ENCODE measurements at regions not wholly inside any gene's neighbourhood (a gene's known extent, or its start where the extent isn't known, plus 50 kb on each side); places are given as distances from the start of the nearest gene placed in this dataset.

- 85% methylated on average over 9 of the region's 10 CpGs for WGBS (ENCODE audit: missing lambda C conversion rate)
- TF ChIP-seq EHF (CRISPR knock-in tag; IDR thresholded peaks at IDR 0.05) (no peak), PHF8 (IDR thresholded peaks at IDR 0.05; ENCODE audit: borderline replicate concordance, low read depth) (no peak), CBX2 (IDR thresholded peaks at IDR 0.05; ENCODE audit: borderline replicate concordance, low read depth) (no peak), RARB (CRISPR knock-in tag; IDR thresholded peaks at IDR 0.05) (no peak), TFCP2L1 (CRISPR knock-in tag; IDR thresholded peaks at IDR 0.05) (no peak), NFE2L2 (conservative IDR thresholded peaks at IDR 0.05; ENCODE audit: low read length) (no peak), ZSCAN20 (CRISPR knock-in tag; IDR thresholded peaks at IDR 0.05) (no peak), PBX3 (IDR thresholded peaks at IDR 0.05) (no peak), MYC (IDR thresholded peaks at IDR 0.05; ENCODE audit: borderline replicate concordance, low read length) (no peak), MAZ (IDR thresholded peaks at IDR 0.05; ENCODE audit: borderline replicate concordance, low read depth, low read length) (no peak), EP300 (IDR thresholded peaks at IDR 0.05) (no peak), CEBPB (IDR thresholded peaks at IDR 0.05) (no peak), RCOR1 (IDR thresholded peaks at IDR 0.05; ENCODE audit: low read depth, low read length) (no peak), CHD4 (IDR thresholded peaks at IDR 0.05; ENCODE audit: borderline replicate concordance) (no peak), KDM1A (IDR thresholded peaks at IDR 0.05; ENCODE audit: low read depth) (no peak), CHD2 (IDR thresholded peaks at IDR 0.05; ENCODE audit: low read length, partially characterized antibody) (no peak), POLR2A (IDR thresholded peaks at IDR 0.05; ENCODE audit: low read length) (no peak)
- Histone ChIP-seq H3K4me2 (no peak overlapping the region), H3K9me3 (no peaks in the 10 kb centered on the region), H3K4me3 (no peak overlapping the region), H3K4me1 (peaks cover 12% of the 10 kb centered on the region; the same call in 1 of the 3 replicates), H3K27ac (no peak overlapping the region)
- no peak for ATAC-seq
- ChIA-PET CTCF (interaction anchor here (0.6 to 2.2 kb wide), 17 partner anchors 8 to 397 kb away, joined by 3 to 12 read pairs (median 5); no protein-coding TSS in a partner anchor), POLR2A (no interaction called here)
- no peak for FAIRE-seq
- DNase-seq (ENCODE audit: low read depth in 1 of 2, low spot score in 1 of 2): no peak
Observed at GRCh38 chr3:14600856-14601610, 50.5 kb upstream of the CCDC174 start.

GRCh38 chr3:14601692-14602005 is 49.9 kb upstream of the CCDC174 start:
- CTCF ChIA-PET: interaction anchor here (0.7 to 2.2 kb wide), 13 partner anchors 10 to 398 kb away, joined by 3 to 12 read pairs (median 5); no protein-coding TSS in a partner anchor

More at GRCh38 chr3:14601692-14602005, 49.9 kb upstream of the CCDC174 start:
- no peak for FAIRE-seq
- peak overlapping the region; percentile 89 for H3K4me2 ChIP-seq
- POLR2A ChIA-PET: no interaction called here
- H3K27ac ChIP-seq: no peak overlapping the region; a peak in 1 of 6 replicates
- peaks cover 12% of the 10 kb centered on the region; the same call in 1 of the 3 replicates for H3K4me1 ChIP-seq
- no peak overlapping the region; the same call in 2 of the 3 replicates for H3K4me3 ChIP-seq
- no peak for ATAC-seq
- H3K9me3 ChIP-seq: no peaks in the 10 kb centered on the region
- DNase-seq (ENCODE audit: low read depth in 1 of 2, low spot score in 1 of 2): no peak
- 79% methylated on average over 4 of the region's 4 CpGs for WGBS (ENCODE audit: missing lambda C conversion rate)
- TF ChIP-seq CHD2 (IDR thresholded peaks at IDR 0.05; ENCODE audit: low read length, partially characterized antibody) (no peak), RCOR1 (IDR thresholded peaks at IDR 0.05; ENCODE audit: low read depth, low read length) (no peak), HMGXB4 (CRISPR knock-in tag; IDR thresholded peaks at IDR 0.05; ENCODE audit: borderline replicate concordance) (no peak), CBX8 (IDR thresholded peaks at IDR 0.05) (no peak), GATA3 (IDR thresholded peaks at IDR 0.05; ENCODE audit: borderline replicate concordance) (no peak), HOXB13 (CRISPR knock-in tag; IDR thresholded peaks at IDR 0.05; ENCODE audit: low read depth) (no peak), USF2 (IDR thresholded peaks at IDR 0.05) (no peak), JUN (IDR thresholded peaks at IDR 0.05) (no peak), ATOH8 (CRISPR knock-in tag; IDR thresholded peaks at IDR 0.05; ENCODE audit: low read depth) (no peak), HDAC2 (IDR thresholded peaks at IDR 0.05) (no peak), SMC3 (IDR thresholded peaks at IDR 0.05) (no peak), PBX3 (IDR thresholded peaks at IDR 0.05) (no peak), TP53 (CRISPR knock-in tag; IDR thresholded peaks at IDR 0.05) (no peak), POLR2A (IDR thresholded peaks at IDR 0.05; ENCODE audit: low read length) (no peak), ELK1 (IDR thresholded peaks at IDR 0.05; ENCODE audit: low read depth, low read length) (no peak)

Data from A549 (cell line).